Gastroesophageal sphincter (tissue), 3 donors: ENCODE measurements at regions not wholly inside any gene's neighbourhood (a gene's known extent, or its start where the extent isn't known, plus 50 kb on each side); places are given as distances from the start of the nearest gene placed in this dataset.

Experiments
- CTCF ChIP-seq, 4 experiments: fragments of 200-600 bp in 2 of 4; fragments of 450-650 bp in 2 of 4; sonication (generic) in 1 of 4; IDR thresholded peaks; one replicate each; pipeline ENCODE4 v1.5.1; 2017 to 2019; ENCODE audit warnings: antibody characterized with exemption in 4 of 4, mild to moderate bottlenecking in 2 of 4, moderate library complexity in 2 of 4
- POLR2A ChIP-seq, 2 donors: fragments of 450-650 bp; IDR thresholded peaks; one replicate each; pipeline ENCODE4 v1.6.1; 2017; ENCODE audit warnings: antibody characterized with exemption in 2 of 2, mild to moderate bottlenecking in 2 of 2, moderate library complexity in 1 of 2

- TF ChIP-seq CTCF (IDR thresholded peaks at IDR 0.05) (no peak), POLR2A (IDR thresholded peaks at IDR 0.05) (no peak)
Measured at GRCh38 chr12:69067713-69068112, 134.7 kb upstream of the CPM start.
